ENCODE measurements at regions not wholly inside any gene's neighbourhood (a gene's known extent, or its start where the extent isn't known, plus 50 kb on each side); places are given as distances from the start of the nearest gene placed in this dataset.

- TF ChIP-seq EZH2 (IDR thresholded peaks at IDR 0.05; ENCODE audit: low read length, missing control alignments) = no peak
- no peak for TF ChIP-seq CTCF (conservative IDR thresholded peaks at IDR 0.05 in 1 of 2, IDR thresholded peaks at IDR 0.05 in 1 of 2; ENCODE audit: low read depth in 1 of 2, low read length in 2 of 2)
Measured at GRCh38 chr12:90235642-90236041, 527.0 kb upstream of the ATP2B1 start.
